Mesendoderm (in vitro differentiated cells): ENCODE measurements at regions not wholly inside any gene's neighbourhood (a gene's known extent, or its start where the extent isn't known, plus 50 kb on each side); places are given as distances from the start of the nearest gene placed in this dataset. TPM values are rescaled to one million over a fixed set of nuclear protein-coding genes. Genes with fewer than 3 reads are reported as not detected.

Experiments used
- DNase-seq: peaks from one replicate; pipeline ENCODE4 v3.0.0; 2013
- H2AK5ac ChIP-seq: 2 replicates; pipeline ENCODE4 v1.6.1; 2013; ENCODE audit warnings: low read length, inconsistent platforms
- H2BK120ac ChIP-seq: 2 replicates; pipeline ENCODE4 v1.6.1; 2013; ENCODE audit warnings: low read depth, mild to moderate bottlenecking, low read length, moderate library complexity, mixed read lengths
- H2BK15ac ChIP-seq: replicated peaks from 2 replicates; pipeline ENCODE4 v1.6.1; 2013; ENCODE audit warnings: low read depth, mild to moderate bottlenecking, moderate library complexity
- H2BK5ac ChIP-seq: 2 replicates; pipeline ENCODE4 v1.6.1; 2013; ENCODE audit warnings: low read length, inconsistent platforms
- H3K18ac ChIP-seq: 2 replicates; pipeline ENCODE4 v1.6.1; 2013; ENCODE audit warnings: mild to moderate bottlenecking, low read length, mixed read lengths
- H3K23ac ChIP-seq: one replicate; pipeline ENCODE4 v1.6.1; 2013; ENCODE audit warnings: low read length
- H3K27ac ChIP-seq: 2 replicates; pipeline ENCODE4 v1.5.1; 2013; ENCODE audit warnings: low read depth, mild to moderate bottlenecking, inconsistent platforms, low read length, moderate library complexity
- H3K27me3 ChIP-seq: 2 replicates; pipeline ENCODE4 v1.6.1; 2013; ENCODE audit warnings: low read length, control low read depth, mild to moderate bottlenecking, inconsistent platforms; ENCODE audit not compliant: insufficient read depth, poor library complexity
- H3K36me3 ChIP-seq: 2 replicates; pipeline ENCODE4 v1.6.1; 2013; ENCODE audit warnings: low read length, inconsistent platforms; ENCODE audit not compliant: control insufficient read depth, insufficient read depth
- H3K4ac ChIP-seq: one replicate; pipeline ENCODE4 v1.6.1; 2013; ENCODE audit warnings: low read depth, mild to moderate bottlenecking, low read length, moderate library complexity
- H3K4me1 ChIP-seq: 2 replicates; pipeline ENCODE4 v1.6.1; 2013; ENCODE audit warnings: low read depth, low read length, inconsistent platforms; ENCODE audit not compliant: control insufficient read depth
- H3K4me2 ChIP-seq: 2 replicates; pipeline ENCODE4 v1.6.1; 2013; ENCODE audit warnings: low read length
- H3K4me3 ChIP-seq: 2 replicates; pipeline ENCODE4 v1.5.1; 2013; ENCODE audit warnings: mild to moderate bottlenecking, low read length
- H3K56ac ChIP-seq: one replicate; pipeline ENCODE4 v1.6.1; 2013; ENCODE audit warnings: low read length
- H3K79me1 ChIP-seq: 2 replicates; pipeline ENCODE4 v1.6.1; 2013; ENCODE audit warnings: low read length, inconsistent platforms
- H3K79me2 ChIP-seq: 2 replicates; pipeline ENCODE4 v1.6.1; 2013; ENCODE audit warnings: mild to moderate bottlenecking, low read length; ENCODE audit not compliant: control insufficient read depth, insufficient read depth
- H3K9ac ChIP-seq: 2 replicates; pipeline ENCODE4 v1.6.1; 2013; ENCODE audit warnings: low read length, inconsistent platforms
- H4K5ac ChIP-seq: one replicate; pipeline ENCODE4 v1.6.1; 2013; ENCODE audit warnings: low read length
- H4K8ac ChIP-seq: one replicate; pipeline ENCODE4 v1.6.1; 2013; ENCODE audit warnings: low read depth, mild to moderate bottlenecking, control low read depth, low read length, moderate library complexity
- WGBS: extraction: QIAGEN DNeasy Blood & Tissue Kit; methylation state at CpG from one replicate; pipeline ENCODE4 v1.1.7; 2013; ENCODE audit warnings: low lambda C conversion rate, missing lambda C conversion rate; ENCODE audit not compliant: insufficient coverage; ENCODE audit errors: extremely low coverage; 5-methylcytosine and 5-hydroxymethylcytosine counted together
- small RNA-seq: library from polyadenylated mRNA; stranded (forward); fragments of <200 nt; extraction: miRNeasy Mini kit (QIAGEN cat#:217004); gene quantifications from one replicate; pipeline ENCODE3, GENCODE V24; 2013; ENCODE audit not compliant: insufficient read depth

GRCh38 chrX:3779546-3779945 lies 66.1 kb upstream of the PRKX start:
- H3K79me1 ChIP-seq, result no peaks in the 10 kb centered on the region
- H3K18ac ChIP-seq, result no peak overlapping the region
- H2BK120ac ChIP-seq, result no peak overlapping the region
- H3K56ac ChIP-seq, result no peak overlapping the region
- H3K27ac ChIP-seq, result no peak overlapping the region
- H3K36me3 ChIP-seq, result no peaks in the 10 kb centered on the region
- H3K4me2 ChIP-seq, result no peak overlapping the region
- no peaks in the 10 kb centered on the region for H3K79me2 ChIP-seq
- H3K27me3 ChIP-seq, result no peaks in the 10 kb centered on the region
- H2AK5ac ChIP-seq, result no peak overlapping the region
- DNase-seq, result no peak
- no peak overlapping the region for H2BK15ac ChIP-seq
- H4K5ac ChIP-seq, result no peak overlapping the region
- H3K9ac ChIP-seq, result no peak overlapping the region
- no peak overlapping the region for H3K4ac ChIP-seq
- H2BK5ac ChIP-seq, result no peak overlapping the region
- no peaks in the 10 kb centered on the region for H3K4me1 ChIP-seq
- no peak overlapping the region for H3K23ac ChIP-seq
- no peak overlapping the region for H3K4me3 ChIP-seq
- no peak overlapping the region for H4K8ac ChIP-seq

GRCh38 chrX:3777416-3777815 lies 64.0 kb upstream of the PRKX start:
- no peak overlapping the region for H3K9ac ChIP-seq
- H3K4me3 ChIP-seq, result no peak overlapping the region
- H2BK5ac ChIP-seq, result no peak overlapping the region
- no peak overlapping the region for H4K5ac ChIP-seq
- no peak overlapping the region for H3K18ac ChIP-seq
- no peak overlapping the region for H2BK120ac ChIP-seq
- peak; percentile 16 for DNase-seq
- H4K8ac ChIP-seq, result no peak overlapping the region
- no peaks in the 10 kb centered on the region for H3K36me3 ChIP-seq
- no peaks in the 10 kb centered on the region for H3K4me1 ChIP-seq
- no peaks in the 10 kb centered on the region for H3K79me2 ChIP-seq
- H3K27me3 ChIP-seq, result no peaks in the 10 kb centered on the region
- no peak overlapping the region for H3K23ac ChIP-seq
- H3K56ac ChIP-seq, result no peak overlapping the region
- H3K4me2 ChIP-seq, result no peak overlapping the region
- no peak overlapping the region for H2AK5ac ChIP-seq
- H3K27ac ChIP-seq, result no peak overlapping the region
- H2BK15ac ChIP-seq, result no peak overlapping the region
- no peak overlapping the region for H3K4ac ChIP-seq
- H3K79me1 ChIP-seq, result no peaks in the 10 kb centered on the region

GRCh38 chrX:3771766-3772165 lies 58.3 kb upstream of the PRKX start:
- no peaks in the 10 kb centered on the region for H3K79me1 ChIP-seq
- H3K79me2 ChIP-seq, result no peaks in the 10 kb centered on the region
- no peak overlapping the region for H3K56ac ChIP-seq
- H4K8ac ChIP-seq, result no peak overlapping the region
- no peak for DNase-seq
- H2BK5ac ChIP-seq, result no peak overlapping the region
- no peak overlapping the region for H3K27ac ChIP-seq
- H3K4me1 ChIP-seq, result no peaks in the 10 kb centered on the region
- no peaks in the 10 kb centered on the region for H3K36me3 ChIP-seq
- H3K27me3 ChIP-seq, result no peaks in the 10 kb centered on the region
- H2BK15ac ChIP-seq, result no peak overlapping the region
- no peak overlapping the region for H3K23ac ChIP-seq
- H3K18ac ChIP-seq, result no peak overlapping the region
- no peak overlapping the region for H3K4me2 ChIP-seq
- no peak overlapping the region for H4K5ac ChIP-seq
- H3K4me3 ChIP-seq, result no peak overlapping the region
- H3K9ac ChIP-seq, result no peak overlapping the region
- no peak overlapping the region for H2AK5ac ChIP-seq
- no peak overlapping the region for H3K4ac ChIP-seq
- WGBS, result no CpG with 5 or more reads among the region's 3 CpGs
- H2BK120ac ChIP-seq, result no peak overlapping the region

- no peaks in the 10 kb centered on the region for H3K27me3 ChIP-seq
- no peak overlapping the region for H2BK15ac ChIP-seq
- H3K23ac ChIP-seq, result no peak overlapping the region
- H4K5ac ChIP-seq, result no peak overlapping the region
- no peaks in the 10 kb centered on the region for H3K79me1 ChIP-seq
- no peak overlapping the region for H3K4me2 ChIP-seq
- WGBS, result no CpG with 5 or more reads among the region's 1 CpG
- H3K36me3 ChIP-seq, result no peaks in the 10 kb centered on the region
- no peak overlapping the region for H3K27ac ChIP-seq
- DNase-seq, result no peak
- no peak overlapping the region for H4K8ac ChIP-seq
- no peak overlapping the region for H3K4ac ChIP-seq
- no peak overlapping the region for H3K4me3 ChIP-seq
- no peak overlapping the region for H3K56ac ChIP-seq
- H3K18ac ChIP-seq, result no peak overlapping the region
- no peaks in the 10 kb centered on the region for H3K4me1 ChIP-seq
- H2AK5ac ChIP-seq, result no peak overlapping the region
- no peak overlapping the region for H2BK120ac ChIP-seq
- H3K79me2 ChIP-seq, result no peaks in the 10 kb centered on the region
- H2BK5ac ChIP-seq, result no peak overlapping the region
- no peak overlapping the region for H3K9ac ChIP-seq
Measured at GRCh38 chrX:3768881-3769280, 55.4 kb upstream of the PRKX start.

Small RNAs in the stretch of these regions (small RNA-seq; reads per million reads assigned to genes)
- not detected for gene RF00401
